Inflammatory macrophage treated with lipopolysaccharide for 4 hours (primary cell): ENCODE measurements at regions not wholly inside any gene's neighbourhood (a gene's known extent, or its start where the extent isn't known, plus 50 kb on each side); places are given as distances from the start of the nearest gene placed in this dataset.
"Not testable (repeated sequence)": the region's sequence is repeated elsewhere in the genome, so short reads cannot be mapped to it uniquely, and the experiment has no call there.

ENCODE experiments used
- DNase-seq: peaks from one replicate; pipeline ENCODE4 v3.0.0-alpha.2; 2020

- no peak for DNase-seq
Observed at GRCh38 chr11:114949614-114950351, 271.5 kb downstream of the NXPE2 start.

- DNase-seq, result no peak
Observed at GRCh38 chr11:114953039-114953438, 274.7 kb downstream of the NXPE2 start.

GRCh38 chr11:114955923-114956322, 277.6 kb downstream of the NXPE2 start:
- no peak for DNase-seq

GRCh38 chr11:114956566-114956965, 278.2 kb downstream of the NXPE2 start:
- DNase-seq, result no peak

GRCh38 chr11:114959953-114960505, 281.7 kb downstream of the NXPE2 start:
- DNase-seq, result no peak

- DNase-seq, result not testable (repeated sequence)
Observed at GRCh38 chr11:114960819-114961218, 282.5 kb downstream of the NXPE2 start.

GRCh38 chr11:114964676-114965214, 286.4 kb downstream of the NXPE2 start:
- no peak for DNase-seq

- DNase-seq, result no peak
Observed at GRCh38 chr11:114970927-114971645, 292.8 kb downstream of the NXPE2 start.

- no peak for DNase-seq
Observed at GRCh38 chr11:114972105-114972504, 293.8 kb downstream of the NXPE2 start.

- DNase-seq, result no peak
Observed at GRCh38 chr11:114977651-114978050, 299.3 kb downstream of the NXPE2 start.

- no peak for DNase-seq
Observed at GRCh38 chr11:114982141-114982540, 303.8 kb downstream of the NXPE2 start.

GRCh38 chr11:114984611-114985163, 306.4 kb downstream of the NXPE2 start:
- DNase-seq, result no peak

GRCh38 chr11:114986365-114986764, 308.0 kb downstream of the NXPE2 start:
- DNase-seq, result no peak

- no peak for DNase-seq
Observed at GRCh38 chr11:114987186-114987760, 308.9 kb downstream of the NXPE2 start.

- no peak for DNase-seq
Observed at GRCh38 chr11:114988644-114989043, 310.3 kb downstream of the NXPE2 start.

- no peak for DNase-seq
Observed at GRCh38 chr11:114989536-114989935, 311.2 kb downstream of the NXPE2 start.

- no peak for DNase-seq
Observed at GRCh38 chr11:115005663-115006062, 327.3 kb downstream of the NXPE2 start.

GRCh38 chr11:115007851-115008250, 329.5 kb downstream of the NXPE2 start:
- no peak for DNase-seq

- no peak for DNase-seq
Observed at GRCh38 chr11:115008799-115009198, 330.5 kb downstream of the NXPE2 start.

- no peak for DNase-seq
Observed at GRCh38 chr11:115017529-115017928, 339.2 kb downstream of the NXPE2 start.

GRCh38 chr11:115030166-115030565, 351.8 kb downstream of the NXPE2 start:
- DNase-seq, result no peak

GRCh38 chr11:115036406-115037180, 358.3 kb downstream of the NXPE2 start:
- no peak for DNase-seq
